ENCODE measurements at regions not wholly inside any gene's neighbourhood (a gene's known extent, or its start where the extent isn't known, plus 50 kb on each side); places are given as distances from the start of the nearest gene placed in this dataset.
"Not testable (repeated sequence)": the region's sequence is repeated elsewhere in the genome, so short reads cannot be mapped to it uniquely, and the experiment has no call there.

DNA sequence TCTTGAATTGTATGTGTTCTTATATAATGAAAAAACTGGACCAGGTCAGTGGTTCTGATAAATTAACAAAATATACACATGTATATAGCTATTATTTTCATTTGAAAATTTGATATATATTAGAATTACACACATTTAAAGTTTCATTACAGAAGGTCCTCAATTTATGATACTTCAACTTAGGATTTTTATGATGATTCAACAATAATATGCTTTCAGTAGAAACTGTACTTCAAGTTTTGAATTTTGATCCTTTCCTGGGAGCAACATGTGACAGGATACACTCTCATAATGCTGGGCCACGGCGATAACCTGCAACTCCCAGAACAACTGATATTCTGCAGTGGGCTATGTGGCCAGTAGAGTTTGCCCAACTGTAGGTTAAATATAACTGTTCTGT is 344.7 kb downstream of the TAF11L14 start:
- DNase-seq (ENCODE audit: low read depth), result no peak

GRCh38 chr5:17982626-17983025 is 348.4 kb downstream of the TAF11L14 start:
- DNase-seq (ENCODE audit: low read depth), result not testable (repeated sequence)

DNA sequence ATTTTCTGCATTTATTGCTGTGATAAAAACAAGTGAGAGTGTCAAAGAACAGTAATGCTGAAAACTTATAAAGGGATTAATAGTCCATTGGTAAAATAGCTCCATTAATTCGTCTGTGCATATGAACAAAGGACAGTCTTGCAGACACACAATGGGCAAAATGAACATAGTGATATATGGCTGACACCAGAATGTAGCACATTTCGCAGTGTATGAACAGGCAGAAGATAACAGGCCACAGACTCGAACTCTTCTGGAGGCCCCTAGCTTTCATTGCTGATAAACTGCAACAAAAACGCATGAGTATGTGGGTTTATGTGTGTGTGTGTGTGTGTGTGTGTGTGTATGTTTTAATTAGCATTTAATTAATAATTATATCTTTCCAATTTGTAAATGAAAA is 354.8 kb downstream of the TAF11L14 start:
- DNase-seq (ENCODE audit: low read depth), result no peak

DNA sequence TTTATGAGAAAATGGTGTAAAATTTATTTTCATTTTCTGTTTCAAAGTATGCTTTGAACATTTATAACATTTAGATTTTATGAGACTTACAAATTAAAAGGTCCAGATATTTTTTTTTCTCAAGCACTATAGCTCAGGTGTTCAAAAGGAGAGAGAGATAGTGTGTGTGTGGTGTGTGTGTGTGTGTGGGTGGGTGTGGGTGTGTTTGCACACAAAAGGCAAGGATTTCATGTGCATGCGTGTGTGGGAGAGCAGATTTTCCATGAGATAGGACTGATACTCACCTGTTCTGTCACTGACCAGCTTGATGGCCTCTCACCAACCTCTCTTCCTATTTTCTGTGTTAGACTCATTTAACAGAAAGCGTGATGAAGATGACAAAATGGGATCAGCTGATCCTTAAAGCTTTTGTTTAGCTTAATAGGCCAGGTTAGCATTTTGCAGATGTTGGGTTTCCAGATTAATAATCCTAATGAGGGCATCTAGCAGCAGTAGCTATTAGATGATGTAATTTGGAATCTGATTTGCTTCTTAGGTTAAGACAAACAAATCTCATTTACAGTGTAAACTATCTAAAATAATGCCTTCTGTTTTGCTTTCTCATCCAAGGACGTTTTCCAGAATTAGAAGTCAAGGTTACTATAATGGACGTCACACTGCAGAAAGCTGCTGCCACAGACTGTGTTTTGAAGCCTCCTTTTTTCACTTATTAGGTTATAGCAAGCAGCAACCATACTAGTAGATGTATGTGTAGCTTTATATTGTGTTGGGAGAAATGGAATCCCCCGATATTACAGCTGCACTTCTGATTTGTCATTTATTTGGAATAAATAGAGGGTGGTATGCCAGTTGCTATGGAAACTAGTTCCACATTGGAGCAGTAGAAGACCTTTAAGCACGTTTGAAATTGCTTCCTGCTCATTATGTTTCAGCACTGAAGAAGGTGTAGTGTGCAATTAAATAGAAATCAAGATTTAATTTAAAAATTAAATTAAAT is 355.6 kb downstream of the TAF11L14 start:
- no peak for DNase-seq (ENCODE audit: low read depth)

GRCh38 chr5:17991775-17992174 is 357.5 kb downstream of the TAF11L14 start:
- DNase-seq (ENCODE audit: low read depth), result no peak

DNA sequence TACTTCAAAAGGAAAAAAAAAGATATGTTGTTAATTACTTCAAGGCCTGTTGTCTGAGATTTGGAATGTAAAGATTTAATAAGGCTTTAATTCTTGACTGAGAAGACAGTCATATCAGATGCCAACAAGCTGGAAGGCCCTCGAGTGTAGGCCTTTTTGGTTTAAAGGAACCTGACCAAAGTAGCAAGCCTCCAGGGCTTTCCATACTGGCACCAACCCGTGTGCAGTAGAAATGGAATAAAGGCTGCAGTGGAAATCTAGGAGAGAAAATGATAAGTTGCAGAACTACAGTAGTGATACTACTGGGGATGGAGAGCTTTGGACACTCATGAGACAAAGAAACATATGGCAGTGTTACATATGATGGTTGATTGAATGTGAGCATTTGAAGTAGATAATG is 358.0 kb downstream of the TAF11L14 start:
- no peak for DNase-seq (ENCODE audit: low read depth)

GRCh38 chr5:17995997-17996396 is 361.7 kb downstream of the TAF11L14 start:
- DNase-seq (ENCODE audit: low read depth), result no peak

DNA sequence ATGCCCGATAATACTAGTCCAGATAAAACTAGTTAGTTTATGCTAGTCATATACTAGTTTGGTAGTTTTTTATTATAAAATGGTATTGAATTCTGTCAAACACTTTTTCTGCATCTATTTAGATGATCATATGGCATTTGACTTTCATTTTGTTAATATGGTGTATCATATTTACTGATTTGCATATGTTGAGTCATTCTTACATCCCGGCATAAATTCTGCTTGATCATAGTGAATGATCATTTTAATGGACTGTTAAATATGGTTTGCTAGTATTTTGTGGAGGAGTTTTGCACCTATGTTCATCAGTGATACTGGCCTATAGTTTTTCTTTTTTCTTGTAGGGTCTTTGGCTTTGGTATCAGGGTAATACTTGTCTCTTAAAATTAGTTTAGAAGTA is 365.6 kb downstream of the TAF11L14 start:
- no peak for DNase-seq (ENCODE audit: low read depth)

DNA sequence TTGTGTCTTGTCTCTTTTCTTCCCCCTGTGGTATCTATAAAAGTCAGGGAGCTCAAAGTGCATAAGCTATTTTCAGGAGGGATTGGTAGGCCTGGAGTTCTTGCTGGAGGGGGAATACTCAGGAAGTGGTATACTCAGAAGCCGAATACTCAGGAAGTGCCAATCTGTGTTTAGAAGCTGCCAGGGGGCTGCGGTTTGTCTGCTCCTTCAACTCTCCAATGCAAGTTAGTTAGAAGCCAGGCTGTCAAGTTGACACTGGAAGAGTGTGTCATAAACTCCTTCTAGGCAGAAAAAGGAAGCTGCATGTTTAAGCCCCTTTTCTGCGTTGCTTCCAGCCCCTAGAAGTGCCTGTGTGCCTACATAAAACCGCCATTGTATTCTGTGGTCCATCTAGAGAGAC is 366.5 kb downstream of the TAF11L14 start:
- DNase-seq (ENCODE audit: low read depth), result no peak

GRCh38 chr5:18003312-18003711 is 369.1 kb downstream of the TAF11L14 start:
- no peak for DNase-seq (ENCODE audit: low read depth)

DNA sequence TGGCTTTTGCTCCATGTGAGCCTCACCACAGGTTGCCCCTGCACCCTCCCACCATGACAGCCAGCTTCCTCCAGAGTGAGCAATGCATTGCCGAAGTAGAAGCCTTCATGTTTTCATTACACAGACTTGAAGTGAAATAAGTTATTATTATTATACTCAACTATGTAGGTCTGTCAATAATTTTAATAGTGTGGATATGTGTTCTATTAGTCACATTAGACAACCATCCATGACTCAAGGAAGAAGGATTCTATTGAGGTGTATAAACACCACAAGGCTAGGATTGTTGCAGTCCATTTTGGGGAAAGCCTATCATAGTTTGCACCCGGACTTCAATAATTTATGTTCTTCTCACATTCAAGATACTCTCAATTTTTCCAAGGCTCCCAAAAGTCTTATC is 369.5 kb downstream of the TAF11L14 start:
- DNase-seq (ENCODE audit: low read depth), result no peak

- DNase-seq (ENCODE audit: low read depth), result not testable (repeated sequence)
Observed at GRCh38 chr5:18006235-18006634, 372.0 kb downstream of the TAF11L14 start.

DNA sequence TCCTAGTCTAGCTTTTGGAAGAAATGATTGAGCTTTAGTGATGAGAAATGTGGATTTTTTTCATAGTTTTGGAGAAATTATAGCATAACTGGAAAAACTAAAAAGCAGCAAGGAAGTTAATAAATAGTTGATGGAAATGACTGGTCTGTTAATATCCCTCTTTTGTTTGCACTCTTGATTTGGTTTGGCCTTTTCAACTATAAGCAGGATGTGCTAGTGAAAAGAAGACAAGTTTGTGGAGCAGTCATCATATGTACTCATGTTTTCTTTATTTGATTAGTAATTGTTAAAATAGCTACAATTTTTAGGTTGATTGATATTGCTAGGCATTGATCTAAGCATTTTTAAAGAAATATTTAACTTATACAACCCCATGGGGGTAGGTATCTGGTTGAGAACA is 374.7 kb downstream of the TAF11L14 start:
- DNase-seq (ENCODE audit: low read depth), result no peak

GRCh38 chr5:18010053-18010452 is 375.8 kb downstream of the TAF11L14 start:
- DNase-seq (ENCODE audit: low read depth), result no peak

DNA sequence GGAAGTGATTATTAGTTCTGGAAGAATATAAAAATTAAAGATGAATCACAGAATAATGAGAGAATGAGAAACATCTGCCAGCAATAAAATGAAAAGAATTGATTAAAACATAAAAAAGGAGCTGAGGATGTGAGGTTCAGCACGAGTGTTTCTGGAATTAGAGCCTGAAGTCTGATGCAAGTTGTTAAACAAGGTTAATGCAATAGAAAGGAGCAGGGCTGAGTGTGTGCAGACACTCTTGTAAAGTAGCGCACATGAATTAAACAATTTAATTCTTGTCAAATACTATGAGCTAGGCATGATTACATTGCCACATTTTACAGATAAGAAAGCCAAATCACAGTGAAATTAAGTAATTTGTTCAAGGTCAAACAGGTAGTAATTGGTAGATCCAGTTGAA is 384.2 kb downstream of the TAF11L14 start:
- no peak for DNase-seq (ENCODE audit: low read depth)

DNA sequence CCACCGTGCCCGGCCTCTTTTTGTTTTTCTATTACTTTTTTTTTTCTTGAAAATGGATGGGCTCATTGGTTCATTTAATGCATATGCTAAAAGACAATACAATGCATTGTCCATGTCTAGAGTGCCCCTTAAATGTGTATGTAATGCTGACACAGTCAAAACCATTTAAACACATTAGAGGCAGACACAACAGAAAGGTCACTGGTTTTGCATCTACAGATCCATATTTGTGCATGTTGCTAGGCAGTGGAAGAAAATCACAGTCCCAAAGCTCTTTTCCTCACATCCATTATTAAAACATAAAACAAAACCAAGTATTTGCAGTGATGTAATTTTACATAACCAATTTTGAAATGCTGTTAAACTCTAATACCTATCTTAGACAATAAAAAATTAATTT is 389.0 kb downstream of the TAF11L14 start:
- no peak for DNase-seq (ENCODE audit: low read depth)

DNA sequence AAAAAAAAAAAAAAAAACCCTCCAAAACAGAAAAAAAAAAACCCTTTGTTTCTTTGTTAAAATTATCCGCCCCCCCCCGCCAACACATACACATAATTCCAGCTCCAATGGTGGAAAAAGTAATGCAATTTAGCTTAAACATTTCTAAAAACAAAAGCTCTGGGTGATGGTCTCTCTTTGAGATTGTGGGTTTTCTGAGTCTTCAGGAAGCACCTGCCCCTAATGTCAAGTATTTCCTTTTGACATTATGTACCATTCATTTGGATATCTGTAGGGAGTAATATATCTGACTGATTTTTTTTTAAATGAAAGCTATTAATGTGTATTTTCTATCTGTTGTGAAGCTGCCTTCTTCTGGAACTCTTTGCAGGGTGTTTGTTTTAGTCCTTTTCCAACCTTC is 389.7 kb downstream of the TAF11L14 start:
- DNase-seq (ENCODE audit: low read depth), result no peak

DNA sequence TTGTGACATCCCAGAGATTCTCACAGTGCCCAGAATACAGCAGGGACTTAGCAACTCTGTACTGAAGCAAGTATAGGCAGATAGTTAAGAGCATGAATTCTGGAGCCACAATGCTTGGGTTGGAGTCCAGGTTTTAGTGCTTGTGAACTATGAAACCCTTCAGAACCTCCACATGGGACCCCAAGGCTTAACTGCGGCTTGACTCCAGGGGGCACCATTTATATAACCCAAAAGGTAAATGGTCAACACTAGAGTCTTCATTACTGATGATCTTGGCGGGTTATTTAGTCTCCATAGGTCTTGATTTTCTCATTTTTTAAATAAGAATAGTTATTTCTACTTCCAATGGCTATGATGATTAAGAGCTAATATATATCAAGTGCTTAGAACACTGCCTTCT is 390.3 kb downstream of the TAF11L14 start:
- no peak for DNase-seq (ENCODE audit: low read depth)

DNA sequence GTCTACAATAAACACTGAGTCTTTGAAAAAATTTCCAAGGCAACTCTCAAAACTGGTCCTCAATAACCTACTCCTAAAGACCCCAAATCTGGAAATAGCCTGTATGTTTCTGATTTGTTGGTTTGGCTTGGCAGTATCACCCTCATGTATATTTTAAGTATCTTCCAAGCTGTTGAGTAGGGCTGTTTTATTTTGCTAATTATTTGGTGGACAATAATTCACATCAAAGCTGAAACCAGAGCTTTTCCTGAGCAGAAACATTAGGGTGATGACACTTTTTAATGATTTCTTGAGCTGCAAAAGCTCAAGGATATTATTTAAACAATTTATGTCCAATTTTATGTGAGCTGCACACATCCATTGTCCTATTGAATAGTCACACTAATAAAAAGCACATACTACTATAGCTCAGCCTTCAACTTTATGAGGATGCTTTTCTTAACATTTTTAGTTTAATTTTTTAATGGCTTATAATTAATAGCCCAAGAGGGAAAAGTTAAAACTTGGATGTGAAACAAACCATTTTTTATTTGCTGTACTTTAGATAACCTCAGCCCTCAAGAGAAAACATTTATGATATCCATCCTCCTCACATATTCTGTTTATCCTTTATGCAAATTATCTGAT is 393.1 kb downstream of the TAF11L14 start:
- DNase-seq (ENCODE audit: low read depth), result no peak

DNA sequence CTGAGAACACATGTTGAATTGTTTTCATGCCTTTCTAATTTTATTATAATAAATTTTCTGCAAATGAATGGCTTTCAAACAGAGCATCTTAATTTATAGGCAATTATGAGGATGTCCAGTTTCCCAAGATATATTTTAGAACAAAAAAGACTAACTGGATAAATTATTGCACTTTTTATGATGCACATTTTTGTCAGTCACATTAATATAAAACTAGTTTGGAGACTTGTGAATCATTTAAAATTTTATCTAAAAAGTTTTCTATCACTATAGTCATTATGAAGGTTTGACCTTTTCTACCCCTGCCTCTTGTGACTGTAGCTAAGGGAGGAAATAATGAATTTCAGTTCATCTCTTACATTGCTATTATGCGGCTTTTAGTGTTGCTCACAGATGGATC is 393.8 kb downstream of the TAF11L14 start:
- no peak for DNase-seq (ENCODE audit: low read depth)

DNA sequence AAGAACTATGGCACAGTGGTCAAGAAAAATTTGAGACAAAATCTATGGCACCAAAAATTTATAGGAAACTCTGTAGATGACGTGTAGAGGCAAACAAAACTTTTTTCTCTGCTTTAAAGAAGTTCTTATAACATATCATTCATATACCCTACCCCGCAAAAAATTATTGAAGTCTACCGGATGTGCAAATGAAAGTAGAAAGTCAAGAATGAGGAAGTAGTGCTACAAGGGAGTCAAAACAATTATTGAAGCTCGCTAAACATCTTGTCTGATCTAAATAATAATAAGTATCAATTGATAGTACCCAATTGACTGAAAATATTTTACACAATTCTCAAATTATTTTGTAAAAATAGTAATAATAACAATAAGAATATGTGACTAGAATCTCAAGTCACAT is 398.5 kb downstream of the TAF11L14 start:
- DNase-seq (ENCODE audit: low read depth), result no peak

DNA sequence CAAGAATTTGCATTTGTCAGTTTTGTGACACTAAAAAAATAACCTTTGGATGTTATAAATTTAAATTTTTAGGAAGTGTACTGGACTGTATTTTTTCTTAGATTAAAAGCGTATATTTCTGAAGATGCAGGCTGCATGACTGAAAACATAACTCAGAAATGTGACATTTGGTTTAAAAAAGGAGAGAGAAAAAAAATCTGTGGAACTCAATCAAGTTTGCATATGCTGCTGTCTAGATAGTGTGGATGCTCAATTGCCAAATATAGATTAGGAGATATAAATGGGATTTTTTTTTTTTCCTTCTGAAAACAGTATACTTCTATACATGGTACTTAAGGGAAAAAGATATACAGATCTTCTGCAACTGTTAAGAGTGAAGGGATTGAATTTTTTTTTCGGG is 402.3 kb downstream of the TAF11L14 start:
- no peak for DNase-seq (ENCODE audit: low read depth)

- DNase-seq (ENCODE audit: low read depth), result no peak
Observed at GRCh38 chr5:18037718-18038117, 403.5 kb downstream of the TAF11L14 start.

DNA sequence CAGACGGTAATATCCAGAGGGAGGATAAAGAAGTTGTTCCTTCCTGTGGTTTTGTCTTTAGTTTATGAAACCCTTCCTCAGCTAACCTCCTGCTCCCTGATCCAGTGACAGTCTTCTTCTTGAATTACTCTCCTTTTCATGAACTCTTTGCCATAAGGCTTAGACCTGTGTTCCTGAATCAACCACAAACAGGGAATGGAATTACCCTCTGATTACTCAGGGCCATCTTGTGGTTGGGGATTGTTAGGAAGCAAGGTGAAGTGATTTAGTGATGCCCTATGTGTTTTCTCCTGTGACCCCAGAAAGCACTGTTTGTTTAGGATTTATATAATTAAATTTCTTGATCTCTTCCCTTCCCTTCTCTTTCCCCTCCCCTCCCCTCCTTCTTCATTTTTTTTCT is 409.1 kb downstream of the TAF11L14 start:
- DNase-seq (ENCODE audit: low read depth), result no peak

Data from ELR (cell line).